VCaP (cell line): ENCODE measurements at regions not wholly inside any gene's neighbourhood (a gene's known extent, or its start where the extent isn't known, plus 50 kb on each side); places are given as distances from the start of the nearest gene placed in this dataset.

ENCODE experiments used
- H3K27ac ChIP-seq: fragments of 450-650 bp; 2 replicates; pipeline ENCODE4 v1.5.1; 2017
- CTCF ChIP-seq: fragments of 450-650 bp; conservative IDR thresholded peaks from 2 replicates; pipeline ENCODE4 v1.5.1; 2017; ENCODE audit warnings: mild to moderate bottlenecking, moderate library complexity

- no peak overlapping the region for H3K27ac ChIP-seq
- TF ChIP-seq CTCF, result no peak
Measured at GRCh38 chr18:56115071-56116015, 523.0 kb downstream of the TXNL1 start.

- H3K27ac ChIP-seq, result no peak overlapping the region
- TF ChIP-seq CTCF, result no peak
Measured at GRCh38 chr18:56112984-56113383, 525.0 kb upstream of the TCF4 start.

- no peak overlapping the region for H3K27ac ChIP-seq
- TF ChIP-seq CTCF, result no peak
Measured at GRCh38 chr18:56112013-56112749, 524.2 kb upstream of the TCF4 start.

- TF ChIP-seq CTCF, result no peak
- no peak overlapping the region for H3K27ac ChIP-seq
Measured at GRCh38 chr18:56109757-56110156, 521.8 kb upstream of the TCF4 start.

- H3K27ac ChIP-seq, result no peak overlapping the region
- no peak for TF ChIP-seq CTCF
Measured at GRCh38 chr18:56108478-56109367, 520.7 kb upstream of the TCF4 start.

GRCh38 chr18:56107821-56108477 lies 520.0 kb upstream of the TCF4 start:
- no peak overlapping the region for H3K27ac ChIP-seq
- no peak for TF ChIP-seq CTCF
